ENCODE measurements at regions not wholly inside any gene's neighbourhood (a gene's known extent, or its start where the extent isn't known, plus 50 kb on each side); places are given as distances from the start of the nearest gene placed in this dataset.

GRCh38 chr6:12415980-12416598 is 125.9 kb downstream of the EDN1 start:
- Histone ChIP-seq H4K91ac (replicated peaks; ENCODE audit: insufficient read length, low read length) (no peak overlapping the region), H3K4ac (replicated peaks; ENCODE audit: insufficient read length, low read depth, low read length) (no peak overlapping the region), H3K79me1 (ENCODE audit: low read depth, low read length) (no peaks in the 10 kb centered on the region), H2BK12ac (ENCODE audit: low read depth, low read length) (no peak overlapping the region), H3K4me3 (ENCODE audit: extremely low read depth in 1 of 4, insufficient read depth in 2 of 4, low read depth in 3 of 4, low read length in 4 of 4) (no peak overlapping the region), H3K56ac (replicated peaks; ENCODE audit: insufficient read length, low read depth, low read length) (no peak overlapping the region), H2BK120ac (replicated peaks; ENCODE audit: low read depth, low read length) (no peak overlapping the region), H4K8ac (ENCODE audit: extremely low read depth, insufficient read depth, low read length) (no peak overlapping the region), H2BK15ac (ENCODE audit: low read length) (no peak overlapping the region), H3K23me2 (ENCODE audit: low read depth, low read length) (no peaks in the 10 kb centered on the region), H4K5ac (ENCODE audit: insufficient read length, low read depth, low read length) (no peak overlapping the region), H3K4me1 (replicated peaks in 1 of 4; ENCODE audit: control insufficient read depth in 3 of 4, insufficient read depth in 4 of 4, low read length in 3 of 4) (no peaks in the 10 kb centered on the region), H2AFZ (ENCODE audit: low read length) (no peak overlapping the region), H2AK5ac (ENCODE audit: low read depth, low read length) (no peak overlapping the region), H2BK20ac (ENCODE audit: low read length) (no peak overlapping the region), H3K79me2 (ENCODE audit: control insufficient read depth in 1 of 2, insufficient read depth in 2 of 2, low read length in 2 of 2) (no peaks in the 10 kb centered on the region), H3K14ac (ENCODE audit: insufficient read length) (no peak overlapping the region), H3K4me2 (ENCODE audit: insufficient read depth in 1 of 2, low read depth in 2 of 2, low read length in 2 of 2) (no peak overlapping the region), H3K27me3 (replicated peaks in 1 of 4; ENCODE audit: control insufficient read depth in 3 of 4, extremely low read depth in 1 of 4, insufficient read depth in 3 of 4, low read length in 3 of 4) (no peaks in the 10 kb centered on the region), H3K23ac (ENCODE audit: insufficient read length) (no peak overlapping the region), H3K18ac (ENCODE audit: extremely low read depth, low read length) (no peak overlapping the region), H4K20me1 (replicated peaks in 1 of 2; ENCODE audit: control insufficient read depth in 1 of 2, insufficient read depth in 2 of 2, low read length in 2 of 2) (no peaks in the 10 kb centered on the region), H3K9ac (replicated peaks in 1 of 4; ENCODE audit: extremely low read depth in 1 of 4, low read depth in 3 of 4, low read length in 3 of 4) (no peak overlapping the region), H3K27ac (ENCODE audit: low read depth, low read length) (no peak overlapping the region), H3K36me3 (ENCODE audit: control insufficient read depth in 2 of 4, insufficient read depth in 4 of 4, low read length in 3 of 4) (no peaks in the 10 kb centered on the region), H3K9me3 (ENCODE audit: insufficient read depth in 2 of 2, low read depth in 1 of 2, low read length in 1 of 2) (peaks cover 0 to 2% of the 10 kb centered on the region in 2 experiments; a peak in 1 of 4 replicates), H2BK5ac (ENCODE audit: low read depth, low read length) (no peak overlapping the region)
- FAIRE-seq, result no peak
- ChIA-PET CTCF (ENCODE audit: partially characterized antibody) (interaction anchor here (1.2 kb wide), 1 partner anchor 66 kb away, joined by 3 read pairs; no protein-coding TSS in a partner anchor), POLR2A (ENCODE audit: partially characterized antibody) (no interaction called here)
- no peak for DNase-seq (ENCODE audit: low read depth in 1 of 2, low spot score in 2 of 2)
- 90% methylated on average over 2 of the region's 2 CpGs; no CpG with 5 or more reads in 1 of the 2 experiments for WGBS, 2 experiments (ENCODE audit: extremely low coverage in 1 of 2, insufficient coverage in 1 of 2, insufficient read length in 1 of 2, insufficient replicate concordance in 2 of 2, low coverage in 1 of 2, low lambda C conversion rate in 2 of 2, missing lambda C conversion rate in 1 of 2)
- TF ChIP-seq CBX5 (IDR thresholded peaks at IDR 0.05; ENCODE audit: low read depth, low read length) (no peak), POU5F1 (IDR thresholded peaks at IDR 0.05; ENCODE audit: low read depth, low read length) (no peak), ATF2 (IDR thresholded peaks at IDR 0.05; ENCODE audit: low read length) (no peak), POLR2AphosphoS5 (IDR thresholded peaks at IDR 0.05; ENCODE audit: low read depth, low read length) (no peak), SIN3A (conservative IDR thresholded peaks at IDR 0.05 in 1 of 2, IDR thresholded peaks at IDR 0.05 in 1 of 2; ENCODE audit: low read depth in 1 of 2, low read length in 2 of 2) (no peak), PHF8 (conservative IDR thresholded peaks at IDR 0.05; ENCODE audit: low read depth, low read length) (no peak), SP4 (IDR thresholded peaks at IDR 0.05; ENCODE audit: low read length) (no peak), TEAD4 (IDR thresholded peaks at IDR 0.05; ENCODE audit: low read depth, low read length) (no peak), RNF2 (IDR thresholded peaks at IDR 0.05; ENCODE audit: borderline replicate concordance, low read depth, low read length, missing control alignments, poor library complexity, severe bottlenecking) (no peak)

Data from H1 (cell line).